Caco-2 (cell line): ENCODE measurements at regions not wholly inside any gene's neighbourhood (a gene's known extent, or its start where the extent isn't known, plus 50 kb on each side); places are given as distances from the start of the nearest gene placed in this dataset.

Experiments
- BruUV-seq: library from RNA; stranded (reverse); fragments of 400-500 nt; replicated peaks from 2 replicates; lab custom pipeline; 2021; lab: Mats Ljungman, UMichigan
- CTCF ChIA-PET: fragments of 300-600 bp; sonication (Branson Sonifier 250); formaldehyde crosslinking; loops from one replicate; lab custom pipeline; 2022; ENCODE audit warnings: antibody characterized with exemption; lab: Charles Lee
- POLR2A ChIA-PET: fragments of 300-600 bp; sonication (Branson Sonifier 250); formaldehyde crosslinking; loops from one replicate; lab custom pipeline; 2022; ENCODE audit warnings: antibody characterized with exemption; lab: Charles Lee
- DNase-seq, 2 experiments: peaks; one replicate each; pipeline versions ENCODE4 v3.0.0 to v3.0.0-alpha.2; 2020 to 2022
- H3K27me3 ChIP-seq: replicated peaks from 2 replicates; pipeline ENCODE4 v1.6.0; 2011; ENCODE audit warnings: low read length; ENCODE audit not compliant: control insufficient read depth, insufficient read depth
- H3K36me3 ChIP-seq: 2 replicates; pipeline ENCODE4 v1.5.1; 2011; ENCODE audit warnings: low read length; ENCODE audit not compliant: control insufficient read depth, insufficient read depth
- H3K4me1 ChIP-seq: fragments of 250-450 bp; sonication (Bioruptor Pico); 2 replicates; pipeline ENCODE4 v1.5.1; 2020; ENCODE audit warnings: mild to moderate bottlenecking
- H3K4me3 ChIP-seq: 2 replicates; pipeline ENCODE4 v1.5.1; 2011; ENCODE audit warnings: low read depth, mild to moderate bottlenecking, control low read depth, low read length
- H3K9me3 ChIP-seq: fragments of 250-450 bp; sonication (Bioruptor Pico); 2 replicates; pipeline ENCODE4 v1.5.1; 2020; ENCODE audit warnings: mild to moderate bottlenecking, moderate library complexity
- H3K27ac Mint-ChIP-seq: one replicate; pipeline ENCODE4 v1.8.0; 2022; ENCODE audit warnings: mixed read lengths; ENCODE audit not compliant: unreplicated experiment
- H3K27me3 Mint-ChIP-seq: one replicate; pipeline ENCODE4 v1.8.0; 2022; ENCODE audit warnings: mixed read lengths; ENCODE audit not compliant: insufficient read depth, unreplicated experiment
- H3K36me3 Mint-ChIP-seq: one replicate; pipeline ENCODE4 v1.8.0; 2022; ENCODE audit warnings: mild to moderate bottlenecking, mixed read lengths; ENCODE audit not compliant: insufficient read depth, unreplicated experiment
- H3K4me1 Mint-ChIP-seq: one replicate; pipeline ENCODE4 v1.8.0; 2022; ENCODE audit warnings: low read depth, mixed read lengths; ENCODE audit not compliant: unreplicated experiment
- H3K4me3 Mint-ChIP-seq: one replicate; pipeline ENCODE4 v1.8.0; 2022; ENCODE audit warnings: mild to moderate bottlenecking, moderate library complexity, mixed read lengths; ENCODE audit not compliant: unreplicated experiment
- H3K9me3 Mint-ChIP-seq: one replicate; pipeline ENCODE4 v1.8.0; 2022; ENCODE audit warnings: mixed read lengths; ENCODE audit not compliant: unreplicated experiment
- CTCF ChIP-seq, 2 experiments: fragments of 200-600 bp in 1 of 2; IDR thresholded peaks; 1 replicate in 1 of 2; 2 replicates in 1 of 2; pipeline versions ENCODE4 v1.5.1 to v1.8.0; 2011 to 2022; ENCODE audit warnings: antibody characterized with exemption in 1 of 2, control low read depth in 1 of 2, inconsistent platforms in 1 of 2, low read depth in 1 of 2, low read length in 1 of 2, mild to moderate bottlenecking in 1 of 2, moderate library complexity in 1 of 2; ENCODE audit not compliant: insufficient read depth in 1 of 2, severe bottlenecking in 1 of 2, unreplicated experiment in 1 of 2
- intact Hi-C: fragments of 100-400 bp; cut with micrococcal nuclease; formaldehyde crosslinking; loops from one replicate; pipeline ENCODE4 v1.10.0; 2022; ENCODE audit not compliant: unreplicated experiment

- no peak overlapping the region for H3K27ac Mint-ChIP-seq
- Histone ChIP-seq H3K36me3 (no peaks in the 10 kb centered on the region), H3K9me3 (no peaks in the 10 kb centered on the region), H3K27me3 (no peaks in the 10 kb centered on the region), H3K4me3 (no peak overlapping the region), H3K4me1 (no peaks in the 10 kb centered on the region)
- DNase-seq, result no peak
- POLR2A ChIA-PET, result no interaction called here
- H3K4me1 Mint-ChIP-seq, result no peaks in the 10 kb centered on the region
- TF ChIP-seq CTCF (IDR thresholded peaks at IDR 0.05; ENCODE audit: insufficient read depth in 1 of 2, low read depth in 1 of 2, low read length in 1 of 2, severe bottlenecking in 1 of 2, unreplicated experiment in 1 of 2), result no peak
- peaks cover 4% of the 10 kb centered on the region for H3K27me3 Mint-ChIP-seq
- no TSS peak for BruUV-seq
- H3K36me3 Mint-ChIP-seq, result no peaks in the 10 kb centered on the region
- intact Hi-C loops, result no loop called here
- H3K4me3 Mint-ChIP-seq, result no peak overlapping the region
- CTCF ChIA-PET, result no interaction called here
- no peaks in the 10 kb centered on the region for H3K9me3 Mint-ChIP-seq
These were observed 72.3 kb downstream of the CAMK2N1 start for GRCh38 chr1:20413776-20414140.

DNA sequence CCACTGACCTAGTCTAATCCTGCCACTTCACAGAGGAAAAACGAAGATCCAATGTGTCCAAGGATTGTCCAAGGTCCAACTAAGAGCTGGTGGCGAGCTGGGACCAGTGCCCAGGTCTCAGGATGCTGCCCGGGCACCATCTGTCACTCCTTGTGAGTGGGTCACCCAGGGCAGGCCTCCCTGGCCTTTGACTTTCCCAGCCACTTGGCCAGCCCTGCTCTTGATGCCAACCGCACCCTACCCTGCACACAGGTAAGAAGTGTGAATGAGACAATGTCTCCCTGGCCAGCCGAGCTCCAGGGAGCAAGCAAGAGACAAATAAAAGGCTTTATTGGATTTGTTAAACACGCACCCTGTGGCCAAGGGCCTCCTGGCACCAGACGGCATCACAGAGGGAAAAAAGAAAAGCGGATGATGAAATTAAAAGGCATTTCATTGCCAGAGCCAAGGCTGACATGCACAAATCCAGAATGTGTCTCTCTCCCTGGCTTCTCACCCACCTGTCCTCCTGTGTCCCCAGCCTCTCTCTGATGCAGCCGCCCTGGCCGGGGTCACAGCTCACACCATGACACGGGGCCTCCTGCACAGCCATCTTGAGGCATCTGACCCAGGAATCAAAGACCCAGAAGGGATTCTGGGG is 72.8 kb downstream of the CAMK2N1 start:
- no peaks in the 10 kb centered on the region for H3K4me1 Mint-ChIP-seq
- Histone ChIP-seq H3K9me3 (no peaks in the 10 kb centered on the region), H3K4me3 (no peak overlapping the region), H3K4me1 (no peaks in the 10 kb centered on the region), H3K27me3 (no peaks in the 10 kb centered on the region), H3K36me3 (no peaks in the 10 kb centered on the region)
- DNase-seq, result no peak
- H3K9me3 Mint-ChIP-seq, result no peaks in the 10 kb centered on the region
- POLR2A ChIA-PET, result no interaction called here
- H3K4me3 Mint-ChIP-seq, result no peak overlapping the region
- intact Hi-C loops, result no loop called here
- H3K27me3 Mint-ChIP-seq, result peaks cover 4% of the 10 kb centered on the region
- H3K27ac Mint-ChIP-seq, result no peak overlapping the region
- H3K36me3 Mint-ChIP-seq, result no peaks in the 10 kb centered on the region
- TF ChIP-seq CTCF (IDR thresholded peaks at IDR 0.05; ENCODE audit: insufficient read depth in 1 of 2, low read depth in 1 of 2, low read length in 1 of 2, severe bottlenecking in 1 of 2, unreplicated experiment in 1 of 2), result no peak
- BruUV-seq, result no TSS peak
- CTCF ChIA-PET, result no interaction called here

DNA sequence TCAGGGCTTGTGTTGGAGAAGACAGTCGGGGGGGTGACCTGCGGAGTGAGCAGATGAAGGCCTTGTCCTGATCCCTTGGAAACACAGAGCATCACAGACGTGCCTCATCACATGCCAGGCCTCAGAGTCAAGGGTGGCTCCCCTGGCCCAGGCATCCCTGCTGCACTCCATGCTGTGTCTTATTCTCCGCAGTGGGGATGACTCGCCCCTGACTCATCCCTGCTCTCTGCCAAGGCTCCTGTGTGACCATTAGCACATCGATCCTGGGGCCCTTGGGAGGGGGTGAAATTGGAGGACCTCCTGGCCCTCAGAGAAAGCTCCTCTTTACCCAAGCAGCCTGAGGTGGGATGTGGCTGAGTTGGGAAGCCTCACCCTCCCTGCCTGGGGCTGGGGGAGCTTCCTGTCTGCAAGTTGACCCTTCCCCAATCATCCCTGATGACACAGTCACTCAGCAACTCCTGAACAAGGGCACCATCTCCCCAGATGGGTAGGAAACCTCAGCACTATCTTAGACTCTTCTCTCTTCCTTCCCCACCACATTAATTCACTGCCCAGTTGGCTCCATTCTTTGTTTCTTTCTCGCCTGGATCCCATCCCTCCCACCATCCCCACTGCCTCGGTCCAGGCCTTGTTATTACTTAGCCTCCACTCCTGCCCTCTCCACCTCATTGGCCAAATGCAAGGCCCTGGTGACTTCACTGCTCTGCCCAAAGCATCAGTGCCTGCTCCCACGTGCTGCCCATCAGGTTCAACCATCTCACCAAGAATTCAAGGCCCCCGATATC is 74.6 kb downstream of the CAMK2N1 start:
- Histone ChIP-seq H3K4me3 (no peak overlapping the region), H3K4me1 (no peaks in the 10 kb centered on the region), H3K36me3 (no peaks in the 10 kb centered on the region), H3K27me3 (no peaks in the 10 kb centered on the region), H3K9me3 (no peaks in the 10 kb centered on the region)
- no peak overlapping the region for H3K4me3 Mint-ChIP-seq
- peaks cover 4% of the 10 kb centered on the region for H3K27me3 Mint-ChIP-seq
- ChIA-PET CTCF (no interaction called here), POLR2A (no interaction called here)
- no TSS peak for BruUV-seq
- H3K9me3 Mint-ChIP-seq, result no peaks in the 10 kb centered on the region
- H3K4me1 Mint-ChIP-seq, result no peaks in the 10 kb centered on the region
- intact Hi-C loops, result no loop called here
- no peak for TF ChIP-seq CTCF (IDR thresholded peaks at IDR 0.05; ENCODE audit: insufficient read depth in 1 of 2, low read depth in 1 of 2, low read length in 1 of 2, severe bottlenecking in 1 of 2, unreplicated experiment in 1 of 2)
- no peak for DNase-seq
- H3K27ac Mint-ChIP-seq, result no peak overlapping the region
- H3K36me3 Mint-ChIP-seq, result no peaks in the 10 kb centered on the region
